A549 (cell line): ENCODE measurements at regions not wholly inside any gene's neighbourhood (a gene's known extent, or its start where the extent isn't known, plus 50 kb on each side); places are given as distances from the start of the nearest gene placed in this dataset.

Experiments
- ATAC-seq, 2 experiments: fragments of 200-7000 bp in 1 of 2; fragments of >200 bp in 1 of 2; cut with Nextera tagmentation in 1 of 2; cut with Tn5 transposase in 1 of 2; 3 replicates each; pipeline versions ENCODE4 v1.8.0 to v1.9.1; 2018 to 2020; ENCODE audit warnings: mild to moderate bottlenecking in 1 of 2, moderate library complexity in 1 of 2
- CTCF ChIA-PET: fragments of 300-600 bp; sonication (Branson Sonifier 250); formaldehyde crosslinking; extraction: SDS; loops from one replicate; lab custom pipeline; 2021; ENCODE audit warnings: antibody characterized with exemption, inconsistent platforms; lab: Yijun Ruan, JAX
- POLR2A ChIA-PET: fragments of 350-600 bp; formaldehyde crosslinking; extraction: SDS; loops from one replicate; lab custom pipeline; 2021; ENCODE audit warnings: antibody characterized with exemption, inconsistent platforms; lab: Yijun Ruan, JAX
- DNase-seq, 2 experiments: peaks; one replicate each; pipeline versions ENCODE4 v3.0.0 to v3.0.0-alpha.2; 2011 to 2016; ENCODE audit warnings: low read depth in 1 of 2, low spot score in 1 of 2
- FAIRE-seq: peaks from 2 replicates; lab custom pipeline; 2011; peaks lifted over from hg19 to GRCh38; lab: Jason Lieb, UNC
- H3K27ac ChIP-seq, 2 experiments: fragments of >200 bp; sonication (Bioruptor Twin); formaldehyde crosslinking; 3 replicates each; pipeline ENCODE4 v1.5.1; 2016 to 2017
- H3K4me1 ChIP-seq: fragments of >200 bp; sonication (Bioruptor Twin); formaldehyde crosslinking; 3 replicates; pipeline ENCODE4 v1.6.1; 2016
- H3K4me2 ChIP-seq: fragments of >200 bp; sonication (Bioruptor Twin); formaldehyde crosslinking; 3 replicates; pipeline ENCODE4 v1.6.1; 2016
- H3K4me3 ChIP-seq: fragments of >200 bp; sonication (Bioruptor Twin); formaldehyde crosslinking; 3 replicates; pipeline ENCODE4 v1.5.1; 2016
- H3K9me3 ChIP-seq: fragments of >200 bp; sonication (Bioruptor Twin); formaldehyde crosslinking; 3 replicates; pipeline ENCODE4 v1.6.1; 2016
- ATOH8 ChIP-seq: fragments of 250-450 bp; sonication (Bioruptor Pico); IDR thresholded peaks from 2 replicates; pipeline ENCODE4 v1.5.0; 2020; ENCODE audit warnings: low read depth, mild to moderate bottlenecking, moderate library complexity
- BHLHE40 ChIP-seq: IDR thresholded peaks from 2 replicates; pipeline ENCODE4 v1.6.1; 2012; ENCODE audit warnings: low read depth, low read length, inconsistent platforms
- CBX2 ChIP-seq: fragments of 200-600 bp; sonication (generic); IDR thresholded peaks from 2 replicates; pipeline ENCODE4 v1.6.1; 2016; ENCODE audit warnings: low read depth, mild to moderate bottlenecking, borderline replicate concordance
- CEBPB ChIP-seq, 2 experiments: fragments of >200 bp in 1 of 2; sonication (Bioruptor Twin) in 1 of 2; formaldehyde crosslinking in 1 of 2; IDR thresholded peaks; 2 replicates each; pipeline ENCODE4 v1.6.1; 2012 to 2016
- CHD4 ChIP-seq: fragments of 200-600 bp; sonication (generic); IDR thresholded peaks from 2 replicates; pipeline ENCODE4 v1.6.1; 2016; ENCODE audit warnings: antibody characterized with exemption, mild to moderate bottlenecking, borderline replicate concordance
- CTCF ChIP-seq: fragments of >200 bp; sonication (Bioruptor Twin); formaldehyde crosslinking; IDR thresholded peaks from 3 replicates; pipeline ENCODE4 v1.5.1; 2016
- FOSL2 ChIP-seq, 2 experiments: fragments of 450-650 bp in 1 of 2; fragments of >200 bp in 1 of 2; sonication (Bioruptor Twin) in 1 of 2; formaldehyde crosslinking; IDR thresholded peaks; 2 replicates each; pipeline versions ENCODE4 v1.5.0 to v1.6.1; 2016 to 2020; ENCODE audit warnings: mild to moderate bottlenecking in 1 of 2, moderate library complexity in 1 of 2
- HEYL ChIP-seq: fragments of 250-450 bp; sonication (Bioruptor Pico); IDR thresholded peaks from 2 replicates; pipeline ENCODE4 v1.8.0; 2021; ENCODE audit warnings: mild to moderate bottlenecking, moderate library complexity
- JUN ChIP-seq, 2 experiments: fragments of >200 bp; sonication (Bioruptor Twin); formaldehyde crosslinking; IDR thresholded peaks; 2 replicates in 1 of 2; 3 replicates in 1 of 2; pipeline ENCODE4 v1.6.1; 2016 to 2017
- JUNB ChIP-seq: fragments of >200 bp; sonication (Bioruptor Twin); formaldehyde crosslinking; IDR thresholded peaks from 2 replicates; pipeline ENCODE4 v1.6.1; 2016
- POLR2AphosphoS2 ChIP-seq: conservative IDR thresholded peaks from 2 replicates; pipeline ENCODE4 v1.6.1; 2012; ENCODE audit warnings: low read length, improper control_type of control experiment, inconsistent platforms
- RFX5 ChIP-seq: fragments of 450-650 bp; IDR thresholded peaks from 2 replicates; pipeline ENCODE4 v1.7.1; 2014; ENCODE audit warnings: antibody characterized with exemption, mild to moderate bottlenecking, moderate library complexity
- ZC3H11A ChIP-seq: fragments of 450-650 bp; IDR thresholded peaks from 2 replicates; pipeline ENCODE4 v1.6.1; 2014; ENCODE audit warnings: antibody characterized with exemption, mild to moderate bottlenecking
- ZFP36 ChIP-seq: fragments of 450-650 bp; IDR thresholded peaks from 2 replicates; pipeline ENCODE4 v1.6.1; 2014; ENCODE audit warnings: borderline replicate concordance; ENCODE audit not compliant: partially characterized antibody
- ZNF302 ChIP-seq: fragments of 250-450 bp; sonication (Bioruptor Pico); IDR thresholded peaks from 2 replicates; pipeline ENCODE4 v1.9.0; 2021; ENCODE audit warnings: inconsistent platforms, mild to moderate bottlenecking, moderate library complexity
- WGBS: methylation state at CpG from one replicate; pipeline ENCODE4 v1.1.6; 2017; ENCODE audit errors: missing lambda C conversion rate; 5-methylcytosine and 5-hydroxymethylcytosine counted together
- TF ChIP-seq, protein P1 (sequence below): IDR thresholded peaks from 2 replicates; pipeline ENCODE4 v1.6.1; 2012; ENCODE audit warnings: low read depth, borderline replicate concordance
- TF ChIP-seq, protein P2 (sequence below): fragments of 200-600 bp; sonication (generic); IDR thresholded peaks from 2 replicates; pipeline ENCODE4 v1.6.1; 2016; ENCODE audit warnings: antibody characterized with exemption, mild to moderate bottlenecking, moderate library complexity
- TF ChIP-seq, protein P3 (sequence below): fragments of 150-350 bp; IDR thresholded peaks from 2 replicates; pipeline ENCODE4 v1.6.1; 2014; ENCODE audit warnings: low read depth, mild to moderate bottlenecking, low read length

DNA sequence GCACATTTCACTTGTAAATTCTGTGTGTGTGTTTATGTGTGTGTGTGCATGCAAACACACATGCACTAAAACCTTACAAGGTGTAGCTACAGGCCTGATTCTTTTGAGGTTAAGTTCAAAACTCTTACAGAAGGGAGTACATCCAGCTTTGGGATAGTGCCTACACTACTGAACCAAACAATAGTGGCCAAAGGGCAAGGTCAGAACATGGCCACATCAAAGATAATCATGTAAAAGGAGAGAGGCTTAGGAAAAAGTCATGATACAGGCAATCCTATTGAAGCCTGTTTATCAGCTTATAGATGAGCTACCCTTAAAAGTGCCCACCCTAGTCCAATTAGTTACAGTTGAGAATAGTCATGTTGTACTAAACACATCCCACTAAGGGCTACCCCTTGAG, 139.6 kb downstream of the IDS start:
- no peak for FAIRE-seq
- H3K27ac ChIP-seq, result no peak overlapping the region
- POLR2A ChIA-PET, result no interaction called here
- no peak overlapping the region for H3K4me2 ChIP-seq
- no peak for DNase-seq
- CTCF ChIA-PET, result interaction anchor here (1.1 kb wide), 1 partner anchor 79 kb away, joined by 3 read pairs; no protein-coding TSS in a partner anchor
- no peaks in the 10 kb centered on the region for H3K4me1 ChIP-seq
- no peaks in the 10 kb centered on the region for H3K9me3 ChIP-seq
- no peak overlapping the region for H3K4me3 ChIP-seq
- TF ChIP-seq HEYL (CRISPR knock-in tag) (no peak), ZFP36 (no peak), ZNF302 (CRISPR knock-in tag) (no peak), JUNB (no peak), ATOH8 (no peak), CEBPB (IDR thresholded peaks at IDR 0.05) (no peak), JUN (IDR thresholded peaks at IDR 0.05) (no peak), CTCF (no peak), RFX5 (no peak), POLR2AphosphoS2 (no peak), CBX2 (no peak), ZC3H11A (no peak), BHLHE40 (no peak), FOSL2 (IDR thresholded peaks at IDR 0.05) (no peak), FOSL2 (CRISPR knock-in tag; IDR thresholded peaks at IDR 0.05) (no peak)
- TF ChIP-seq, protein P1, sequence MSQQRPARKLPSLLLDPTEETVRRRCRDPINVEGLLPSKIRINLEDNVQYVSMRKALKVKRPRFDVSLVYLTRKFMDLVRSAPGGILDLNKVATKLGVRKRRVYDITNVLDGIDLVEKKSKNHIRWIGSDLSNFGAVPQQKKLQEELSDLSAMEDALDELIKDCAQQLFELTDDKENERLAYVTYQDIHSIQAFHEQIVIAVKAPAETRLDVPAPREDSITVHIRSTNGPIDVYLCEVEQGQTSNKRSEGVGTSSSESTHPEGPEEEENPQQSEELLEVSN, result no peak
- TF ChIP-seq, protein P2, sequence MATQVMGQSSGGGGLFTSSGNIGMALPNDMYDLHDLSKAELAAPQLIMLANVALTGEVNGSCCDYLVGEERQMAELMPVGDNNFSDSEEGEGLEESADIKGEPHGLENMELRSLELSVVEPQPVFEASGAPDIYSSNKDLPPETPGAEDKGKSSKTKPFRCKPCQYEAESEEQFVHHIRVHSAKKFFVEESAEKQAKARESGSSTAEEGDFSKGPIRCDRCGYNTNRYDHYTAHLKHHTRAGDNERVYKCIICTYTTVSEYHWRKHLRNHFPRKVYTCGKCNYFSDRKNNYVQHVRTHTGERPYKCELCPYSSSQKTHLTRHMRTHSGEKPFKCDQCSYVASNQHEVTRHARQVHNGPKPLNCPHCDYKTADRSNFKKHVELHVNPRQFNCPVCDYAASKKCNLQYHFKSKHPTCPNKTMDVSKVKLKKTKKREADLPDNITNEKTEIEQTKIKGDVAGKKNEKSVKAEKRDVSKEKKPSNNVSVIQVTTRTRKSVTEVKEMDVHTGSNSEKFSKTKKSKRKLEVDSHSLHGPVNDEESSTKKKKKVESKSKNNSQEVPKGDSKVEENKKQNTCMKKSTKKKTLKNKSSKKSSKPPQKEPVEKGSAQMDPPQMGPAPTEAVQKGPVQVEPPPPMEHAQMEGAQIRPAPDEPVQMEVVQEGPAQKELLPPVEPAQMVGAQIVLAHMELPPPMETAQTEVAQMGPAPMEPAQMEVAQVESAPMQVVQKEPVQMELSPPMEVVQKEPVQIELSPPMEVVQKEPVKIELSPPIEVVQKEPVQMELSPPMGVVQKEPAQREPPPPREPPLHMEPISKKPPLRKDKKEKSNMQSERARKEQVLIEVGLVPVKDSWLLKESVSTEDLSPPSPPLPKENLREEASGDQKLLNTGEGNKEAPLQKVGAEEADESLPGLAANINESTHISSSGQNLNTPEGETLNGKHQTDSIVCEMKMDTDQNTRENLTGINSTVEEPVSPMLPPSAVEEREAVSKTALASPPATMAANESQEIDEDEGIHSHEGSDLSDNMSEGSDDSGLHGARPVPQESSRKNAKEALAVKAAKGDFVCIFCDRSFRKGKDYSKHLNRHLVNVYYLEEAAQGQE, result no peak
- TF ChIP-seq, protein P3, sequence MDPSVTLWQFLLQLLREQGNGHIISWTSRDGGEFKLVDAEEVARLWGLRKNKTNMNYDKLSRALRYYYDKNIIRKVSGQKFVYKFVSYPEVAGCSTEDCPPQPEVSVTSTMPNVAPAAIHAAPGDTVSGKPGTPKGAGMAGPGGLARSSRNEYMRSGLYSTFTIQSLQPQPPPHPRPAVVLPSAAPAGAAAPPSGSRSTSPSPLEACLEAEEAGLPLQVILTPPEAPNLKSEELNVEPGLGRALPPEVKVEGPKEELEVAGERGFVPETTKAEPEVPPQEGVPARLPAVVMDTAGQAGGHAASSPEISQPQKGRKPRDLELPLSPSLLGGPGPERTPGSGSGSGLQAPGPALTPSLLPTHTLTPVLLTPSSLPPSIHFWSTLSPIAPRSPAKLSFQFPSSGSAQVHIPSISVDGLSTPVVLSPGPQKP, result no peak
- TF ChIP-seq, all 56 proteins: peak for 0
- ATAC-seq, result no peak

DNA sequence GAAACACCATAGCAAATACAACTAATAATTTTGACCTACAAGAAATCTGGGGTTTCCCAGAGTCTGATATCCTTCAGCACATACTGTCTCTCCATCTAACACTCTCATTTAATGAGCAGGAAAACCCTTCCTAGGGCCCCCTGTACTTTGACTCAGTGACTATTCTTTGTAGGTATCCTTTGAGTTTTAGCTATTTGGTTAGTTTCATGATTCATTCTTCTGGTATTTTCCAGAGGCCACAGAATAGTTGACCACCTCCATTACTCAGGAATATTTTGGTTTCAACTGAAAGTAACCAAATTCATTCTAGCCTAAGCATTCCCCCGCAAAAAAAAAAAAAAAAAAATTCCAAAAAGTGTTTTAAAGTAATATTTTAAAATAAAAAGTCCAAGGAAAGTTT, 140.0 kb downstream of the IDS start:
- TF ChIP-seq FOSL2 (IDR thresholded peaks at IDR 0.05) (no peak), FOSL2 (CRISPR knock-in tag; IDR thresholded peaks at IDR 0.05) (no peak), CHD4 (no peak), ZC3H11A (no peak)
- H3K4me1 ChIP-seq, result no peaks in the 10 kb centered on the region
- whole genome bisulfite sequencing, result 0% methylated on average over 1 of the region's 1 CpG
- no peak overlapping the region for H3K4me2 ChIP-seq
- FAIRE-seq, result no peak
- H3K9me3 ChIP-seq, result no peaks in the 10 kb centered on the region
- ATAC-seq, result no peak
- no peak overlapping the region for H3K4me3 ChIP-seq
- H3K27ac ChIP-seq, result no peak overlapping the region
- ChIA-PET POLR2A (no interaction called here), CTCF (no interaction called here)
- no peak for DNase-seq
